ENCODE measurements at regions not wholly inside any gene's neighbourhood (a gene's known extent, or its start where the extent isn't known, plus 50 kb on each side); places are given as distances from the start of the nearest gene placed in this dataset.
"Not testable (repeated sequence)": the region's sequence is repeated elsewhere in the genome, so short reads cannot be mapped to it uniquely, and the experiment has no call there.

DNA sequence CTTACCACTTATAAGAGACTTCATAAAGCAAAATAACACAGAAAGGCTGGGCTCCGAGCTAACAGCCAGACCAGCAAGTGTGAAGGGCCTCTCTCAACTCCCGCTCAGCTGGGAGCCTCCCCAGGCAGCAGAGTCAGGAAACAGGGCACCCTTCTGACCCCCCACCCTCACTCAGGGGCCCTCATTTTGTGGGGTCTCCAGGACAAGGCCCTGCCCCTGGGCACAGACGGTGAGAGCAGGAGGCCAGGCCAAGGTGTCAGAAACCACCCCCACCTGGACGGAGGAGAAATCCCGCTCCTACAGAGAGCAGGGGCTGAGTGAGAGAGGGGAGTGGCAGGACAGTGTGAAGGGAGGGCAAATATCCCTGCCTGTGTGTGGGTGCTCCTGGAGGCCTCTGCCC lies 135.8 kb upstream of the FOXD4L5 start:
- no peak for DNase-seq (ENCODE audit: low read depth, low spot score)

GRCh38 chr9:65418966-65419365 lies 134.0 kb upstream of the FOXD4L5 start:
- DNase-seq (ENCODE audit: low read depth, low spot score), result not testable (repeated sequence)

GRCh38 chr9:65416948-65417347 lies 131.9 kb upstream of the FOXD4L5 start:
- not testable (repeated sequence) for DNase-seq (ENCODE audit: low read depth, low spot score)

- DNase-seq (ENCODE audit: low read depth, low spot score), result not testable (repeated sequence)
Observed at GRCh38 chr9:65414249-65414648, 129.2 kb upstream of the FOXD4L5 start.

GRCh38 chr9:65413371-65413770 lies 128.4 kb upstream of the FOXD4L5 start:
- not testable (repeated sequence) for DNase-seq (ENCODE audit: low read depth, low spot score)

- no peak for DNase-seq (ENCODE audit: low read depth, low spot score)
Observed at GRCh38 chr9:65411901-65412300, 126.9 kb upstream of the FOXD4L5 start.

DNA sequence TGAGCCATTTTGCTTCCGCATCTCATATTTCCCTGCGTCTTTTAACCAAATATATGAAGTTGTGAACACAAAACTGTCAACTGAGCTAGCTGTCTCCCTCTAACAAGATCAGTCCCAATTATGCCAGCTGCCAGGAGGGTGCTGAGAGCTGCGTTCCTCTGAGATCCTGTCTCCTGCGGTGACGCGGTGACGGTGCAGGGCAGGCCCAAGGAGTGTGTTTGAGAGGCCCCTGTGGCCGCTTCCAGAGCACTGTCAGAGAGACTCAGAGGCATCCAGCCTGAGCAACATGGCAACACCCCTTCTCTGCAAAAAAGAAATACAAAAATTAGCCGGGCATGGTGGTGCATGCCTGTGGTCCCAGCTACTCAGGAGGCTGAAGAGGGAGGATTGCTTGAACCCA lies 126.3 kb upstream of the FOXD4L5 start:
- DNase-seq (ENCODE audit: low read depth, low spot score), result no peak

- no peak for DNase-seq (ENCODE audit: low read depth, low spot score)
Observed at GRCh38 chr9:65410926-65411325, 125.9 kb upstream of the FOXD4L5 start.

DNA sequence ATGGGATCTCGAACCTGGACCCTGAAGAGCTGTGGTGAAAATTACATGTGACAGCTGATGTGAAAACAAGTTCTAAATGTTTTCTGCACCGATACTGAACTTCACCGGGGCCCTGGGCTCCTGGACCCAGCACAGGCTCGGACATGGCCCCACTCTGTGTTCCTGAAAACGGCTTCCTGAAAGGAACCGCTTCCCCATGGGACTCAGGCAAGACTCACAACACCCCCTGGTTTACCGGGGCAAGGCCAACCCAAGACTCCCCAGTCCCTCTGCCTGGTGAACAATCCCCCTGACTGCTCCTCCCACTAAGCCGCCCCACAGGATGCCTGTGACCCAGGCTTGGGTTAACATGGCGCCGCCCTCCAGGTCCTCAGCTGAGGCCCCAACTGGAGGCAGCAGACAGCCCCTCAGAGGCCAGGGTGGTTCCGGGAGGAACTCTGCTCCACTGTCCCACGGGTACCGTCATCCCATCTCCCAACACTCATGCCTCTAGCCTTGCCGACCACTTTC lies 124.5 kb upstream of the FOXD4L5 start:
- no peak for DNase-seq (ENCODE audit: low read depth, low spot score)

DNA sequence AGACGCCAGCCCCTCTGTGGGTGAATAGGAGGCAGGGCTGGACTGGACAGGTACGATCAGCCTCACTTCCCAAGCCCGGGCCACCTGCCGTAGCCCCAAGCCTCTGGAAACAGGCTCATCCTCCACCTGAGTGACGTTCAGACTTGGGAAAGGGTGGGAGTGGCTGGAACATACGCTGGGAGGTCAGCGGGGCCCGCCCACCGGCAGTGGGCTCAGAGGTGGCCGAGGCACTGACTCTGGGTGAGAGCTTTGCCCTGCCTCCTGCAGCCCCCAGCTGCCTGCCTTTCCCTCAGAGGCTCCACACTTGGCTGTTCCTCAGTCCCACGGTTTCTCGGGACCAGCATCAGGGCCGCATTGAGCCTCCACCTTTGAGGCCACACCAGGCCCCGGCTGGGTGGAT lies 123.8 kb upstream of the FOXD4L5 start:
- not testable (repeated sequence) for DNase-seq (ENCODE audit: low read depth, low spot score)

- DNase-seq (ENCODE audit: low read depth, low spot score), result not testable (repeated sequence)
Observed at GRCh38 chr9:65406625-65407024, 121.6 kb upstream of the FOXD4L5 start.

- DNase-seq (ENCODE audit: low read depth, low spot score), result not testable (repeated sequence)
Observed at GRCh38 chr9:65405766-65406165, 120.8 kb upstream of the FOXD4L5 start.

DNA sequence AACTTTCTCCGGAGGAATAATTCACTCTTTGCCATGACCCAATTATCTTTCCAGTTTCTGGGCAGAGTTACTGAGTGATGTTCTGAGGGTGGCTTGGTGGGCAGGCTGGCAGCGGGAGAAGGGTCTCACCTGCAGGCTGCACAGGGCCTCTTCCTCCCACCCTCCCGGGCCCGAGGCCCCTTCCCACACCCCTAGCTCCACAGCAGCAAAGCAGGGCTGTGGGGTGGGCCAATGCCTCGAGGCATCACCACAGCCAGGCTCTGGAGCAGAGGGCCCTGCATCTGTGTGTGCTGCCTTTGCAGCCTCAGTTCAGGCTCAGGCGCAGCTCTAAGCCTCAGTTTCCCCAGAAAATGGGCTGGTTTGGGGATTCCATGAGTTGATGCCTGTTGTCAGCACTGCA lies 120.2 kb upstream of the FOXD4L5 start:
- no peak for DNase-seq (ENCODE audit: low read depth, low spot score)

- DNase-seq (ENCODE audit: low read depth, low spot score), result no peak
Observed at GRCh38 chr9:65404232-65405006, 119.4 kb upstream of the FOXD4L5 start.

DNA sequence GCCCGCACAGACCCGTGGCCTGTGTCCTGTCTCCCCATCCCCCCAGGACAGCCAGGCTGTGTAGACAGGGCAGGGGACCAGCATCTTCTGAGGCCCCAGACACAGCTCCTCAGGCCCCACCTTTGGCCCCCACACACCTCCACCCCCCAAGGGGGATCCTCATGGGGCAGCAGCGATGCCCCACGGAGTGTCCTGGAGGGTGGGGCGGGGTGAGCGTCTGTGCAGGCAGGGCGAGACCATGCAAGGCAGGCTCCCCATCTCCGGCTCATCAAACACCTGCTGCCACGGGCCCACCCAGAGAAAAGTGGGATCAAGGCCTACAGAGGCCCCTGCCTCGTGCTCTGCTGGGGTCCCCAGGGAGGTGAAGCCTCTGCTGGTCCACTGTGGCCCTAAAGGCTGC lies 118.7 kb upstream of the FOXD4L5 start:
- no peak for DNase-seq (ENCODE audit: low read depth, low spot score)

DNA sequence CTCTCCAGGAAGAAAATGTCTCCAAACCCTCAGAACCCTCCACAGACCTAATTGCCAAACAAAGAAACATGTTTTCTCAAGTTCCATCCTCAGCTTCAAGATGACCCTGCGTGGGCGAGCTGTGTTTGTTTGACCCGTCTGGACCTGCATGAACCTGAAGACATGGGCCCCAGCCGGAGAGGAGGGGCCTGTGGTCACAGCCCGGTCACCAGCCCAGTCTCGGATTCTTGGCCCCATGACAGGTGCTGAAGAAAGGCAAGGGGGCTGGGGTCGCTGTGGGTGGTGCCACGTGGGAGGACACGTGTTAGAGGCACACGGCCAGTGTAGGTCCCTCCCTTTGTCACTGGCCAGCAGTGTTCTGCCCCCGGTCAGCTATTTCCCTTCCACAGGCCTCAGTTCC lies 118.1 kb upstream of the FOXD4L5 start:
- not testable (repeated sequence) for DNase-seq (ENCODE audit: low read depth, low spot score)

- not testable (repeated sequence) for DNase-seq (ENCODE audit: low read depth, low spot score)
Observed at GRCh38 chr9:65402206-65402870, 117.3 kb upstream of the FOXD4L5 start.

DNA sequence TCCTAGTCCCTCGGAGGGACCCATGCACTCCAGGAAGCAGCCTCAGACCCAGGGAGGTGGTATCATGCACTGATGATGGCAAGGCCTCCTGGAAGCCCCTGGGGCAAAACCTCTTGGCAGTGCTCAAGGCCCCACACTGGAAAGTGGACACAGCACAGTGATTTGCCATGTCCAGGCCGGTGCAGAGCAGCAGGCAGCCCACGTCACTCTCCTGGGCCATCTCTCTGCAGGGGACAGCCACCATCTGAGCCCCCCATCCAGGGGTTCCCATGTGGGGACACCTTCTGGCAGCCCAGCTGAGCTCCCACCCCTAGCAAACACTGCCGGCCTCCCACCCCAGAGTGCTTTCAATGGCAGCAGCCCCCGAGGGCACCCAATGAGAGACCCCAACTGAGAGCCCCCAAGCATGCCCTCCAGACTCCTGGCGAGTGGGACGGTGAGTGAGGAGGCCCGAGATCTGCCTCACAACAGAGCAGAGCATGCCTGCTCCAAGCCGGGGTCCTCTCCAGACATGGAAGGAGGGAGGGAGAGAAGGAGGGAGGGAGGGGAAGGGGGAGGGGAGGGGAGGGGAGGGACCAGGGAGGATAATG lies 116.5 kb upstream of the FOXD4L5 start:
- not testable (repeated sequence) for DNase-seq (ENCODE audit: low read depth, low spot score)

GRCh38 chr9:65400886-65401285 lies 115.9 kb upstream of the FOXD4L5 start:
- DNase-seq (ENCODE audit: low read depth, low spot score), result no peak

DNA sequence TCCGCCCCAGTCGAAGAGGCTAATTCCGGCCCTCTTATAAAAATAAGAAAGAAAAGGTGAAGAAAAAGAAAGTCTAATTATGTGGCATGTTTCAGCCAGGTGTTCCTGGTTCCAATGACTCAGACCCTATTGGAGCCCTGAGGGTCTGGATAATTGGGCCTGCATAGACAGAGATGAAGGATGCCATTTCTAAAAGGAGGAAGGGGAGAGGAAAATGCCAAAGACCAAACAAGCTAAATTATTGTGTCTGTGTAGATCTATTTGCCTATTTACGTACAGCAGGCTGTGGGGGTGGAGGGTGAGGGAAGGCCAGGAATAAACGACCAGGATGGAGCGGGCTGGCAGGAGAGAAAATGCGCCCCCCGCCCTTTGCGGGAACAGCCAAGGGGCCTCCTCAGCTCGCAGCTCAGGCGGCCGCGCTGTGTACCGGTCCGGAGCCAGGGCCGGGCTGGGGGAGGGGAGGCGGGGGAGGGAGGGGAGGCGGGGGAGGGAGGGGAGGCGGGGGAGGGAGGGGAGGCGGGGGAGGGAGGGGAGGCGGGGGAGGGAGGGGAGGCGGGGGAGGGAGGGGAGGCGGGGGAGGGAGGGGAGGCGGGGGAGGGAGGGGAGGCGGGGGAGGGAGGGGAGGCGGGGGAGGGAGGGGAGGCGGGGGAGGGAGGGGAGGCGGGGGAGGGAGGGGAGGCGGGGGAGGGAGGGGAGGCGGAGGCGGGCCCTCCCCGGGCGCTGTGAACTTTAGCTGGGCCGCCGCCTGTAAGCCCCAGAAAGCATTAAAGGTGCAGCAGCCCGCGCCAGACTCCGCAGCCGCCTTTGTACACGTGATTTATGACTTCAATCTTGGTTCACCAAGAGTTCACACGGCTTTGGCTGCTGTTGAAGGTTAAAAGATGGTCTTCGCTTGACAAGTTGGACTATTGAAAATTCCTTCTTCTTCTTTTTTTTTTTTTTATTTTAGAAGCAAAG lies 113.0 kb upstream of the FOXD4L5 start:
- DNase-seq (ENCODE audit: low read depth, low spot score), result not testable (repeated sequence)

- not testable (repeated sequence) for DNase-seq (ENCODE audit: low read depth, low spot score)
Observed at GRCh38 chr9:65397226-65397625, 112.2 kb upstream of the FOXD4L5 start.

Measured in smooth muscle cell of the brain vasculature (primary cell).